ENCODE measurements at regions not wholly inside any gene's neighbourhood (a gene's known extent, or its start where the extent isn't known, plus 50 kb on each side); places are given as distances from the start of the nearest gene placed in this dataset.
"Not testable (repeated sequence)": the region's sequence is repeated elsewhere in the genome, so short reads cannot be mapped to it uniquely, and the experiment has no call there.

GRCh38 chrX:113800955-113801354, 782.9 kb upstream of the HTR2C start:
- Histone ChIP-seq H3K27me3 (ENCODE audit: control insufficient read depth, insufficient read depth, low read length) (no peaks in the 10 kb centered on the region), H3K9me3 (ENCODE audit: control insufficient read depth, low read depth, low read length) (no peaks in the 10 kb centered on the region), H3K4me1 (ENCODE audit: control insufficient read depth, low read depth, low read length) (peaks cover 31% of the 10 kb centered on the region), H3K36me3 (ENCODE audit: control insufficient read depth, low read depth, low read length) (no peaks in the 10 kb centered on the region), H3K9ac (ENCODE audit: low read length) (no peak overlapping the region), H3K27ac (ENCODE audit: low read length) (no peak overlapping the region), H3K4me3 (ENCODE audit: low read length) (no peak overlapping the region)

- no peaks in the 10 kb centered on the region for H3K9me3 ChIP-seq (ENCODE audit: control insufficient read depth, low read depth, low read length)
Observed at GRCh38 chrX:113793563-113793962, 790.3 kb upstream of the HTR2C start.

GRCh38 chrX:113790987-113791386, 792.9 kb upstream of the HTR2C start:
- no peaks in the 10 kb centered on the region for H3K27me3 ChIP-seq (ENCODE audit: control insufficient read depth, insufficient read depth, low read length)
- no peak overlapping the region for H3K9ac ChIP-seq (ENCODE audit: low read length)
- H3K36me3 ChIP-seq (ENCODE audit: control insufficient read depth, low read depth, low read length): no peaks in the 10 kb centered on the region
- H3K4me1 ChIP-seq (ENCODE audit: control insufficient read depth, low read depth, low read length): peaks cover 8% of the 10 kb centered on the region
- H3K9me3 ChIP-seq (ENCODE audit: control insufficient read depth, low read depth, low read length): no peaks in the 10 kb centered on the region
- no peak overlapping the region for H3K27ac ChIP-seq (ENCODE audit: low read length)
- no peak overlapping the region for H3K4me3 ChIP-seq (ENCODE audit: low read length)

More at GRCh38 chrX:113793563-113793962, 790.3 kb upstream of the HTR2C start:
- no peaks in the 10 kb centered on the region for H3K36me3 ChIP-seq (ENCODE audit: control insufficient read depth, low read depth, low read length)
- H3K27ac ChIP-seq (ENCODE audit: low read length): no peak overlapping the region
- H3K9ac ChIP-seq (ENCODE audit: low read length): no peak overlapping the region
- no peaks in the 10 kb centered on the region for H3K4me1 ChIP-seq (ENCODE audit: control insufficient read depth, low read depth, low read length)
- no peaks in the 10 kb centered on the region for H3K27me3 ChIP-seq (ENCODE audit: control insufficient read depth, insufficient read depth, low read length)
- H3K4me3 ChIP-seq (ENCODE audit: low read length): no peak overlapping the region

GRCh38 chrX:113784754-113785153, 799.1 kb upstream of the HTR2C start:
- H3K4me3 ChIP-seq (ENCODE audit: low read length); H3K4me1 ChIP-seq (ENCODE audit: control insufficient read depth, low read depth, low read length); H3K27ac ChIP-seq (ENCODE audit: low read length); H3K36me3 ChIP-seq (ENCODE audit: control insufficient read depth, low read depth, low read length); H3K9me3 ChIP-seq (ENCODE audit: control insufficient read depth, low read depth, low read length); H3K27me3 ChIP-seq (ENCODE audit: control insufficient read depth, insufficient read depth, low read length); H3K9ac ChIP-seq (ENCODE audit: low read length): not testable (repeated sequence)

GRCh38 chrX:113770806-113771205, 813.1 kb upstream of the HTR2C start:
- Histone ChIP-seq H3K4me1 (ENCODE audit: control insufficient read depth, low read depth, low read length) (no peaks in the 10 kb centered on the region), H3K4me3 (ENCODE audit: low read length) (no peak overlapping the region), H3K27me3 (ENCODE audit: control insufficient read depth, insufficient read depth, low read length) (no peaks in the 10 kb centered on the region), H3K9me3 (ENCODE audit: control insufficient read depth, low read depth, low read length) (no peaks in the 10 kb centered on the region), H3K36me3 (ENCODE audit: control insufficient read depth, low read depth, low read length) (no peaks in the 10 kb centered on the region), H3K9ac (ENCODE audit: low read length) (no peak overlapping the region), H3K27ac (ENCODE audit: low read length) (no peak overlapping the region)

GRCh38 chrX:113770071-113770470, 813.8 kb upstream of the HTR2C start:
- H3K9ac ChIP-seq (ENCODE audit: low read length): no peak overlapping the region
- H3K36me3 ChIP-seq (ENCODE audit: control insufficient read depth, low read depth, low read length): no peaks in the 10 kb centered on the region
- no peak overlapping the region for H3K27ac ChIP-seq (ENCODE audit: low read length)
- H3K9me3 ChIP-seq (ENCODE audit: control insufficient read depth, low read depth, low read length): no peaks in the 10 kb centered on the region
- H3K27me3 ChIP-seq (ENCODE audit: control insufficient read depth, insufficient read depth, low read length): no peaks in the 10 kb centered on the region
- no peaks in the 10 kb centered on the region for H3K4me1 ChIP-seq (ENCODE audit: control insufficient read depth, low read depth, low read length)
- H3K4me3 ChIP-seq (ENCODE audit: low read length): no peak overlapping the region

- peaks cover 15% of the 10 kb centered on the region for H3K4me1 ChIP-seq (ENCODE audit: control insufficient read depth, low read depth, low read length)
- H3K27me3 ChIP-seq (ENCODE audit: control insufficient read depth, insufficient read depth, low read length): no peaks in the 10 kb centered on the region
- H3K9me3 ChIP-seq (ENCODE audit: control insufficient read depth, low read depth, low read length): no peaks in the 10 kb centered on the region
- no peak overlapping the region for H3K27ac ChIP-seq (ENCODE audit: low read length)
- no peaks in the 10 kb centered on the region for H3K36me3 ChIP-seq (ENCODE audit: control insufficient read depth, low read depth, low read length)
- no peak overlapping the region for H3K9ac ChIP-seq (ENCODE audit: low read length)
- H3K4me3 ChIP-seq (ENCODE audit: low read length): no peak overlapping the region
Observed at GRCh38 chrX:113759422-113759821, 824.5 kb upstream of the HTR2C start.

GRCh38 chrX:113747274-113747973, 836.5 kb upstream of the HTR2C start:
- no peaks in the 10 kb centered on the region for H3K27me3 ChIP-seq (ENCODE audit: control insufficient read depth, insufficient read depth, low read length)
- no peak overlapping the region for H3K9ac ChIP-seq (ENCODE audit: low read length)
- no peak overlapping the region for H3K4me3 ChIP-seq (ENCODE audit: low read length)
- H3K36me3 ChIP-seq (ENCODE audit: control insufficient read depth, low read depth, low read length): no peaks in the 10 kb centered on the region
- H3K4me1 ChIP-seq (ENCODE audit: control insufficient read depth, low read depth, low read length): no peaks in the 10 kb centered on the region
- no peaks in the 10 kb centered on the region for H3K9me3 ChIP-seq (ENCODE audit: control insufficient read depth, low read depth, low read length)
- no peak overlapping the region for H3K27ac ChIP-seq (ENCODE audit: low read length)

GRCh38 chrX:113743069-113743468, 840.8 kb upstream of the HTR2C start:
- no peak overlapping the region for H3K4me3 ChIP-seq (ENCODE audit: low read length)
- no peaks in the 10 kb centered on the region for H3K4me1 ChIP-seq (ENCODE audit: control insufficient read depth, low read depth, low read length)
- H3K36me3 ChIP-seq (ENCODE audit: control insufficient read depth, low read depth, low read length): no peaks in the 10 kb centered on the region
- no peak overlapping the region for H3K27ac ChIP-seq (ENCODE audit: low read length)
- no peak overlapping the region for H3K9ac ChIP-seq (ENCODE audit: low read length)
- no peaks in the 10 kb centered on the region for H3K27me3 ChIP-seq (ENCODE audit: control insufficient read depth, insufficient read depth, low read length)
- H3K9me3 ChIP-seq (ENCODE audit: control insufficient read depth, low read depth, low read length): no peaks in the 10 kb centered on the region

- no peak overlapping the region for H3K27ac ChIP-seq (ENCODE audit: low read length)
- no peak overlapping the region for H3K9ac ChIP-seq (ENCODE audit: low read length)
- H3K4me3 ChIP-seq (ENCODE audit: low read length): no peak overlapping the region
- H3K9me3 ChIP-seq (ENCODE audit: control insufficient read depth, low read depth, low read length): no peaks in the 10 kb centered on the region
- no peaks in the 10 kb centered on the region for H3K27me3 ChIP-seq (ENCODE audit: control insufficient read depth, insufficient read depth, low read length)
- H3K4me1 ChIP-seq (ENCODE audit: control insufficient read depth, low read depth, low read length): no peaks in the 10 kb centered on the region
- H3K36me3 ChIP-seq (ENCODE audit: control insufficient read depth, low read depth, low read length): no peaks in the 10 kb centered on the region
Observed at GRCh38 chrX:113741744-113742143, 842.1 kb upstream of the HTR2C start.

GRCh38 chrX:113728937-113729336, 854.9 kb upstream of the HTR2C start:
- Histone ChIP-seq H3K4me1 (ENCODE audit: control insufficient read depth, low read depth, low read length) (no peaks in the 10 kb centered on the region), H3K36me3 (ENCODE audit: control insufficient read depth, low read depth, low read length) (no peaks in the 10 kb centered on the region), H3K4me3 (ENCODE audit: low read length) (no peak overlapping the region), H3K27ac (ENCODE audit: low read length) (no peak overlapping the region), H3K9ac (ENCODE audit: low read length) (no peak overlapping the region), H3K9me3 (ENCODE audit: control insufficient read depth, low read depth, low read length) (no peaks in the 10 kb centered on the region), H3K27me3 (ENCODE audit: control insufficient read depth, insufficient read depth, low read length) (no peaks in the 10 kb centered on the region)

GRCh38 chrX:113726898-113727297, 857.0 kb upstream of the HTR2C start:
- no peak overlapping the region for H3K9ac ChIP-seq (ENCODE audit: low read length)
- H3K27me3 ChIP-seq (ENCODE audit: control insufficient read depth, insufficient read depth, low read length): no peaks in the 10 kb centered on the region
- H3K4me3 ChIP-seq (ENCODE audit: low read length): no peak overlapping the region
- no peaks in the 10 kb centered on the region for H3K36me3 ChIP-seq (ENCODE audit: control insufficient read depth, low read depth, low read length)
- no peaks in the 10 kb centered on the region for H3K9me3 ChIP-seq (ENCODE audit: control insufficient read depth, low read depth, low read length)
- H3K27ac ChIP-seq (ENCODE audit: low read length): no peak overlapping the region
- H3K4me1 ChIP-seq (ENCODE audit: control insufficient read depth, low read depth, low read length): no peaks in the 10 kb centered on the region

All from iPS-18a (cell line).